ENCODE measurements at regions not wholly inside any gene's neighbourhood (a gene's known extent, or its start where the extent isn't known, plus 50 kb on each side); places are given as distances from the start of the nearest gene placed in this dataset.

- no peak for TF ChIP-seq MYC (IDR thresholded peaks at IDR 0.05; ENCODE audit: low read depth, low read length)
- TF ChIP-seq CTCF (IDR thresholded peaks at IDR 0.05; ENCODE audit: low read depth, low read length): no peak
- TF ChIP-seq MAX (IDR thresholded peaks at IDR 0.05; ENCODE audit: low read depth, low read length): no peak
- TF ChIP-seq POLR2A (IDR thresholded peaks at IDR 0.05; ENCODE audit: extremely low read depth, insufficient read length): no peak
Observed at GRCh38 chr5:51829691-51830090, 446.4 kb downstream of the ISL1 start.

Measured in NB4 (cell line).